Right ventricle myocardium superior (tissue), 1 donor: ENCODE measurements at regions not wholly inside any gene's neighbourhood (a gene's known extent, or its start where the extent isn't known, plus 50 kb on each side); places are given as distances from the start of the nearest gene placed in this dataset.

ENCODE experiments used
- ATAC-seq: fragments of 200-7000 bp; cut with Tn5 transposase; one replicate; pipeline ENCODE4 v1.9.1; 2020; ENCODE audit warnings: mild to moderate bottlenecking; ENCODE audit not compliant: poor library complexity
- DNase-seq: peaks from one replicate; pipeline ENCODE4 v3.0.0-alpha.2; 2020
- intact Hi-C: fragments of 100-400 bp; cut with DNase I; formaldehyde crosslinking; loops from one replicate; pipeline ENCODE4 v1.11.2; 2022
- donor health status: DM: no; HTN: yes; CAD: no; lungs with severe emphysema.

- ATAC-seq (no peak), DNase-seq (no peak)
- intact Hi-C loops: no loop called here
Observed at GRCh38 chr16:51002881-51003490, 148.1 kb downstream of the SALL1 start.

GRCh38 chr16:50999181-50999580, 151.9 kb downstream of the SALL1 start:
- ATAC-seq (no peak), DNase-seq (no peak)
- intact Hi-C loops: no loop called here

DNA sequence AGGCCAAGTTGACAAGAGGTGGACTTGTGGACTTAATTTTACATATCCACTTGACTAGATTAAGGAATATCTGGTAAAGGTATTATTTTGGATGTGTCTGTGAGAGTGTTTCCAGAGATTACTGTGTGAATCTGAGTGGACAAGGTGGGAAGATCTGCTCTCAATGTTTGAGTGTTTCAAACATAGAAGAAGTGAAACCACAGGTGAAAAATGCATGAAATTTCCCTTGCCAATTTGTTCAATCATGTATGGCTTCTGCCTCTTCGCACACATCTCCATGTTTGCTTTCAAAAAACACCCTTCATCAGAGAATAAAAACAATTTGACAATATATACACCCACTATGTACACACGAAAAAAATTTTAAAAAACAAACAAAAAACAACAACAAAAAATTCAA, 152.7 kb downstream of the SALL1 start:
- DNase-seq (no peak), ATAC-seq (no peak)
- intact Hi-C loops: no loop called here

DNA sequence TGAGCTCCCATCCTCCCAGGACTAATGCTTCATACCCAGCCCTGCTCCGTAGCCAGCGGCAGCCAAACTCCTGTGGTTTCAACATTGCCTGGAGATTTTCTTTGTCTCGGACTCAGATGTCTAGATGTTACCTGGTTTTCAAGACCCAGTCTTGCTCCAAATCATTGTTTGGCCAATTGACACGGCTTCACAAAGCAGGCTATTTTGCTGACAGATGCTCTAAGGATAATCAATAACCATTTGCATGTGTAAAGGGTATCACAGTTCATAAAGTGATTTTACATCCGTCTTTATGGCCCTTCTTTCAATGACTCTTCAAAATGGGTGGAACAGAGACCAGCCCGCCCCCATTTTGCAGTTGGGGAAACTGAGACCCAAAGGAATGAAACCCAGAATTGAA, 153.4 kb downstream of the SALL1 start:
- no peak for DNase-seq
- intact Hi-C loops: no loop called here
- no peak for ATAC-seq

GRCh38 chr16:50996830-50997186, 154.3 kb downstream of the SALL1 start:
- DNase-seq (no peak), ATAC-seq (no peak)
- intact Hi-C loops: no loop called here

DNA sequence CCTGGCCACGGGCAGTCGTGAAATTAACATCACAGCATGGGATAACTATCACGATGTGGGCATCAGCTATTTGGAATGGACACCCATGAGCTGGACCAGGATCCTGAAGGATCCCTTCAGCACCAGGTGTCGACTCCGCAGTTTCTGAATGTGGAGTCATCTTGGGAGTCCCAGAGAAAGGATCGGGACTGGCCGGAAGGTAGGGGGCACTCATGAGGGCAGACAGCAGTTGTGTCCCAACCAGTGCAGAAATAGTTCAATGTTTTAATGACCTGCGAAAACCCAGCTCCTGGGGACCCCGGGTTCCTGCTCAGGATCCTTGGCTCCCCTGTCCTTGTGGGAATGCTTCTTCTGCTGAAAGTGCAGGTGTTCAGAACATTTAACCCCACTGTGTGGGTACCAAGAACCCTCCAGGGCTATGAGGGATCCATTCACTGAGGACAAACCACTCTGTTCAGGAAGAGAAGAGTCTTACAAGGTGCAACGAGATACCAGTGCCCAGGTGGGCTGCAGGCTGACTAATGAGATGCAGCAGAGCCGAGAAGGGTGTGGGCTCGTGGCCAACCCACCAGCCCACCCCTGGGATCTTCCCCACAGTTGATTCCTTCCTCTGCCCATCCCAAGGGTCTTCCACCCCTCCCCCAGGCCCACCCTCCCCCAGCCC, 154.8 kb downstream of the SALL1 start:
- intact Hi-C loops: no loop called here
- no peak for DNase-seq
- no peak for ATAC-seq

- DNase-seq (no peak), ATAC-seq (no peak)
- intact Hi-C loops: no loop called here
Observed at GRCh38 chr16:50994995-50995394, 156.1 kb downstream of the SALL1 start.

GRCh38 chr16:50992350-50993032, 158.6 kb downstream of the SALL1 start:
- DNase-seq (no peak), ATAC-seq (no peak)
- intact Hi-C loops: no loop called here

DNA sequence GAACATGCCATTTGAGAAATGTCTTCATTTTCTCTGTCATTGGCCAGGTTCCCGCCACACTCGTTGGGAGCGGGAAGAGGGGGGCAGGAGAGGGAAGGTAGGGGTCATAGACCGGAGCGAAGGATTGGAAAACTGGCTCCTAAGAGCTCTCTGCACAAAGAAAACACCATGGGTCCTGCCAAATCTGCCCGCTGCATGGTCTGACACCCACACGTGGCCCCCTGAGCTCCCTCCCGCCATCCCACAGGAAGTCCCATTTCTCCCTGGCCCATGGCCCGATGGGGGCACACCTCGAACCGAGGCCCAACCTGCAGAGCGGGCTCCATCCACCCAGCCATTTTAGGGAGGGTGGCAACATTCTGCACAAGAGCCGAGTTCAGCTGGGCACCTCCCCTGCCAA, 159.6 kb downstream of the SALL1 start:
- ATAC-seq: no peak
- intact Hi-C loops: no loop called here

GRCh38 chr16:50991006-50991405, 160.1 kb downstream of the SALL1 start:
- ATAC-seq (no peak), DNase-seq (no peak)
- intact Hi-C loops: no loop called here

More for the DNA sequence above, 159.6 kb downstream of the SALL1 start:
- no peak for DNase-seq

GRCh38 chr16:50989047-50989446, 162.0 kb downstream of the SALL1 start:
- no peak for DNase-seq
- no peak for ATAC-seq
- intact Hi-C loops: no loop called here

GRCh38 chr16:50988441-50988840, 162.6 kb downstream of the SALL1 start:
- DNase-seq (no peak), ATAC-seq (no peak)
- intact Hi-C loops: no loop called here

GRCh38 chr16:50986453-50986852, 164.6 kb downstream of the SALL1 start:
- DNase-seq (no peak), ATAC-seq (no peak)
- intact Hi-C loops: no loop called here

DNA sequence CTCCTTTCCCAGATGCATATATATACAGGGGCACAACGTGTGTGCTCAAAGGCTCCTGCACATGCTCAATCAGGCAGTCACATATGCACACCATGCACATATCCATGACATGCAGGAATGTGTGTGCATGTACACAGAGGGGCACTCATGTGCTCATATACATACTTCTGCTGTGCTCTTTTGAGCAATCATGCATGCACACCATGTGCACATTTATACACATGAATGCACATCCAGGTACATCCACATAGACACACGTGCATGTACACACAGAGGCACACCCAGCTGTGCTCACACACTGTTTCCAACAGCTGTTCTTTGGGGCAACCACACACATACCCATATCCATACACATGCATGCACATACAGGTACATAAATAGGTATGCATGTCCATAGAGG, 165.3 kb downstream of the SALL1 start:
- intact Hi-C loops: no loop called here

DNA sequence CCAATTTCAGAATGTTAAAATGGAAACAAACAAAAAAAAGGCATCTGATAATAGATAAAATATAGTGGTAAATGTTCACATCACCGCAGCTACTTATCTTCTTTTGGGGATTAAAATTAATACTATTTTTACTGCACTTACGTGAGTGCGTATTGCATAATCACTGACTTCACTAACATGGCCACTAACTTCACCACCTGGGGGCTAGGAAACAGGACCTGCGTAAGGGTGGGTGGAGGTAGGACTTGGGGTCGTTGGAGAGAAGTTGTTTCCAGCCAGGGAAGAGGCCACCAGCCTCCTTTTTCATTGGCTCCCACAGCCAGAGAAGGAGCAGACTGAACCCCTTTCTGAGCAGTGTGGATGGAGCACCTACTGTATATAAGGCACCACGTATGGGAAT, 166.4 kb downstream of the SALL1 start:
- intact Hi-C loops: no loop called here
- DNase-seq: no peak
- no peak for ATAC-seq

More for the DNA sequence above, 165.3 kb downstream of the SALL1 start:
- no peak for DNase-seq
- ATAC-seq: no peak

GRCh38 chr16:50982808-50983207, 168.3 kb downstream of the SALL1 start:
- no peak for ATAC-seq
- no peak for DNase-seq
- intact Hi-C loops: no loop called here

DNA sequence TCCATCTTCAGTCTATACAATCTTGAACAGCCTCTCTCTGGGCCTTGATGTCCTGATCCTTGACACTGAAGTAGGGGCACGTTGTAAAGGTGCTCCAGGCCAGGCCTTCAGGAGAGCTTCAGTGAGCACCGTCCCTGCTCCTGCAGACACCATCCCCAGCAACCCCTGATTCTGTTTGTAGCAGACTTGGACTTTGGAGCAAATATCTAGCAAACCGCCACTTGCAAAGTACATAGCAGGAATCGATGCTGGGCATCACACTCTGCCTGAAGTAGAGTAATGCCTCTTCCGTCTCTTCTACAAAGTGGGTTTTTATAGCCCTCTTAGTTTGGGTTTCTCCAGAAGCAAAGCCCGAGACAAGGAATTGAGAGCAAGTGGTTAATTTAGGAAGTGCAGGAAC, 169.1 kb downstream of the SALL1 start:
- intact Hi-C loops: no loop called here
- no peak for DNase-seq
- no peak for ATAC-seq

- ATAC-seq (no peak), DNase-seq (no peak)
- intact Hi-C loops: no loop called here
Observed at GRCh38 chr16:50980666-50981065, 170.4 kb downstream of the SALL1 start.

DNA sequence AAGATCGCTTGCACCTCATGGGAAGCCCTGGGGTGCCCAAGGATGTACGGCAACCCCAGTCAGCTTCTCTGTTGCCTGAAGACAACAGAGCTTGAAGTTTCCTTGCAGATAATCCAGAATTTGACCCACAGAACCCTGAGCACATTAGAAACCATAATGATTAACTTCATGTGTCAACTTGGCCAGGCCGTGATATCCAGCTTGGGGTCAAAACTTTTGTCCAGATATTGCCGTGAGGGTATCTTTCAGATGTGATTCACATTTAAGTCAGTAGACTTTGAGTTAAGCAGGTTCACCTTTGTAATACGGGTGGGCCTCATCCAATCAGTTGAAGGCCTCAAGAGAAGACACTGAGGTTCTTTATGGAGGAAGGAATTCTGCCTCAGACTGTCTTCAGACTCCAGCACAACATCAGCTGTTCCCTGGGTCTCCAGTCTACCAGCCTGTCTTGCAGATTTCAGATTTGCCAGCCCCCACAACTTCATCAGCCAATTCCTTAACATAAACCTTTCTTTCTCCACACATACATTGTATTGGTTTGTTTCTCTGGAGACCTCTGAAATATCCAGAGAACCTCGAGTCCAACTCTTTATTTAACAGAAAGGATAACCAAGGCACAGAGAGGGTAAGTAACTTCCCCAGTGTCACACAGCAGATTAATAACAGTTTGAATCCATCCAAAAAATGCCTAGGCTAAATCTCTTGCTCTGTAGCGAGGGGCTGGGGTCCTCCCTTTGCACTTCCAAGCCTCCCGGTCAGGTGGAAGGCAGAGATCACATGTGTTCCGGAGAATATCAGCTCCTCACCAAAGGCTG, 171.1 kb downstream of the SALL1 start:
- intact Hi-C loops: no loop called here
- DNase-seq (no peak), ATAC-seq (no peak)

DNA sequence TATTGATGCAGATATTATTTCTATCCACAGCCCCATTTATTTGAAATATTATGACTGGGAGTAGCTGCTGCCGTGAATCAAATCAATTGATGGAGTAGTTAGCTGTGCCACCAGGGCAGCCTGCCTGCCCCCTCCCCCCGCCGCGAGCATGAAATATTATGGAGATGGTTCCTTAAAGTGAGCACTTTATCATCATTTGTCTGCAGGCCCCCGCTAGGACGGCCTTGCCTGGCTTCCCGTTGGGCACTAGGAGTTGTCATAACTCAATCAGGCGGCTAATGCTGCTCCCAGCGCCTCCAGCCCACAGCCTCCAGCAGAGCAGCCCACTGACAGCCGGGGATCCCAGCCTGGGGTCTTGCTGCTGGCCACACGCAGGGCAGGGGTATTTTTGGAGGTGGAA, 173.9 kb downstream of the SALL1 start:
- no peak for DNase-seq
- intact Hi-C loops: no loop called here
- no peak for ATAC-seq
